CD14-positive monocyte (primary cell): ENCODE measurements at regions not wholly inside any gene's neighbourhood (a gene's known extent, or its start where the extent isn't known, plus 50 kb on each side); places are given as distances from the start of the nearest gene placed in this dataset.
A peak's percentile ranks its signal among the peaks of the same experiment; 100 is the strongest.

ENCODE experiments used
- DNase-seq, 3 donors: peaks; one replicate each; pipeline ENCODE4 v3.0.0-alpha.2; 2011 to 2022
- H2AFZ ChIP-seq: 2 replicates; pipeline ENCODE4 v1.6.0; 2012; ENCODE audit warnings: mild to moderate bottlenecking, low read depth, low read length, inconsistent platforms; ENCODE audit not compliant: insufficient read depth, poor library complexity, severe bottlenecking
- H3K27ac ChIP-seq, 2 donors: 1 replicate in 1 of 2; 2 replicates in 1 of 2; pipeline ENCODE4 v1.5.1; 2012 to 2013; ENCODE audit warnings: low read length in 2 of 2, control low read depth in 1 of 2, inconsistent platforms in 1 of 2, low read depth in 1 of 2, mild to moderate bottlenecking in 1 of 2
- H3K27me3 ChIP-seq, 2 donors: one replicate each; pipeline versions ENCODE4 v1.6.0 to v1.6.1; 2011 to 2013; ENCODE audit warnings: low read length in 2 of 2; ENCODE audit not compliant: control insufficient read depth in 2 of 2, insufficient read depth in 2 of 2
- H3K36me3 ChIP-seq, 2 donors: replicated peaks in 1 of 2; 1 replicate in 1 of 2; 2 replicates in 1 of 2; pipeline versions ENCODE4 v1.5.1 to v1.6.1; 2012 to 2013; ENCODE audit warnings: low read length in 2 of 2, control low read depth in 1 of 2, inconsistent platforms in 1 of 2, mild to moderate bottlenecking in 1 of 2; ENCODE audit not compliant: insufficient read depth in 2 of 2, control insufficient read depth in 1 of 2
- H3K4me1 ChIP-seq, 2 donors: 1 replicate in 1 of 2; 2 replicates in 1 of 2; pipeline versions ENCODE4 v1.5.1 to v1.6.1; 2012 to 2013; ENCODE audit warnings: low read length in 2 of 2, control low read depth in 1 of 2, inconsistent platforms in 1 of 2, mild to moderate bottlenecking in 1 of 2, moderate library complexity in 1 of 2; ENCODE audit not compliant: insufficient read depth in 2 of 2, control insufficient read depth in 1 of 2
- H3K4me2 ChIP-seq: replicated peaks from 2 replicates; pipeline ENCODE3; 2012; ENCODE audit warnings: low read length, moderate library complexity, mild to moderate bottlenecking; ENCODE audit not compliant: poor library complexity, severe bottlenecking; ENCODE audit errors: extremely low read depth
- H3K4me3 ChIP-seq, 3 experiments: fragments of 200-600 bp in 1 of 3; sonication (generic) in 1 of 3; replicated peaks in 1 of 3; 1 replicate in 2 of 3; 2 replicates in 1 of 3; pipeline ENCODE4 v1.5.1; 2011 to 2013; ENCODE audit warnings: low read length in 3 of 3, mild to moderate bottlenecking in 3 of 3, control low read depth in 2 of 3, low read depth in 2 of 3, inconsistent platforms in 1 of 3, moderate library complexity in 1 of 3
- H3K79me2 ChIP-seq: 2 replicates; pipeline ENCODE4 v1.6.0; 2012; ENCODE audit warnings: mild to moderate bottlenecking, control low read depth, inconsistent platforms, low read length, moderate library complexity; ENCODE audit not compliant: insufficient read depth
- H3K9ac ChIP-seq: 2 replicates; pipeline ENCODE4 v1.6.0; 2017; ENCODE audit warnings: low read length, mild to moderate bottlenecking; ENCODE audit not compliant: insufficient read depth, poor library complexity, severe bottlenecking
- H3K9me3 ChIP-seq, 2 donors: replicated peaks in 1 of 2; 1 replicate in 1 of 2; 2 replicates in 1 of 2; pipeline versions ENCODE4 v1.5.1 to v1.6.1; 2012 to 2013; ENCODE audit warnings: low read length in 2 of 2, control low read depth in 1 of 2; ENCODE audit not compliant: control insufficient read depth in 1 of 2, insufficient read depth in 1 of 2
- H4K20me1 ChIP-seq: 2 replicates; pipeline ENCODE4 v1.6.0; 2012; ENCODE audit warnings: mild to moderate bottlenecking, low read length, control low read depth, moderate library complexity; ENCODE audit not compliant: insufficient read depth
- H3K27ac Mint-ChIP-seq, 7 donors: one replicate each; pipeline ENCODE4 v1.8.0; 2020; ENCODE audit warnings: mild to moderate bottlenecking in 7 of 7, mixed read lengths in 7 of 7, moderate library complexity in 6 of 7, inconsistent platforms in 2 of 7
- H3K27me3 Mint-ChIP-seq, 3 donors: one replicate each; pipeline ENCODE4 v1.8.0; 2021 to 2022; ENCODE audit warnings: low read depth in 3 of 3, mild to moderate bottlenecking in 3 of 3, mixed read lengths in 3 of 3, moderate library complexity in 3 of 3, inconsistent platforms in 1 of 3
- H3K36me3 Mint-ChIP-seq, 2 donors: one replicate each; pipeline ENCODE4 v1.8.0; 2020; ENCODE audit warnings: mixed read lengths in 2 of 2, inconsistent platforms in 1 of 2, mild to moderate bottlenecking in 1 of 2
- H3K4me1 Mint-ChIP-seq: one replicate; pipeline ENCODE4 v1.8.0; 2020; ENCODE audit warnings: mild to moderate bottlenecking, mixed read lengths
- H3K4me3 Mint-ChIP-seq, 2 donors: one replicate each; pipeline ENCODE4 v1.8.0; 2020; ENCODE audit warnings: mild to moderate bottlenecking in 2 of 2, mixed read lengths in 2 of 2, moderate library complexity in 1 of 2
- H3K9me3 Mint-ChIP-seq, 7 donors: one replicate each; pipeline ENCODE4 v1.8.0; 2020 to 2022; ENCODE audit warnings: mixed read lengths in 7 of 7, mild to moderate bottlenecking in 6 of 7, moderate library complexity in 6 of 7, inconsistent platforms in 2 of 7
- WGBS: methylation state at CpG from one replicate; pipeline ENCODE4 v1.1.5; 2013; ENCODE audit warnings: missing lambda C conversion rate; ENCODE audit not compliant: insufficient coverage; 5-methylcytosine and 5-hydroxymethylcytosine counted together
- intact Hi-C, 2 donors: fragments of 100-400 bp; cut with micrococcal nuclease; formaldehyde crosslinking; loops; one replicate each; pipeline versions ENCODE4 v1.15.0 to v1.15.1; 2023
- TF ChIP-seq, protein P1 (sequence below): fragments of 200-600 bp; IDR thresholded peaks from one replicate; pipeline ENCODE4 v1.8.0; 2022; ENCODE audit warnings: antibody characterized with exemption, mild to moderate bottlenecking

- no peak for DNase-seq
- H3K9ac ChIP-seq, result no peak overlapping the region
- Mint-ChIP-seq H3K4me1 (peaks cover 5% of the 10 kb centered on the region), H3K4me3 (no peak overlapping the region), H3K27ac (no peak overlapping the region), H3K27me3 (peaks cover 0 to 1% (median 0%) of the 10 kb centered on the region in 3 donors), H3K9me3 (peaks cover 0 to 4% (median 0%) of the 10 kb centered on the region in 7 donors), H3K36me3 (no peaks in the 10 kb centered on the region)
- no peaks in the 10 kb centered on the region for H4K20me1 ChIP-seq
- H3K27ac ChIP-seq, result no peak overlapping the region
- H3K9me3 ChIP-seq, result no peaks in the 10 kb centered on the region
- intact Hi-C loops, result no loop called here
- no peak overlapping the region for H2AFZ ChIP-seq
- H3K36me3 ChIP-seq, result no peaks in the 10 kb centered on the region
- H3K4me1 ChIP-seq, result no peaks in the 10 kb centered on the region
- no CpG with 5 or more reads among the region's 1 CpG for WGBS
- H3K4me3 ChIP-seq, result no peak overlapping the region
- H3K27me3 ChIP-seq, result no peaks in the 10 kb centered on the region
- TF ChIP-seq, protein P1, sequence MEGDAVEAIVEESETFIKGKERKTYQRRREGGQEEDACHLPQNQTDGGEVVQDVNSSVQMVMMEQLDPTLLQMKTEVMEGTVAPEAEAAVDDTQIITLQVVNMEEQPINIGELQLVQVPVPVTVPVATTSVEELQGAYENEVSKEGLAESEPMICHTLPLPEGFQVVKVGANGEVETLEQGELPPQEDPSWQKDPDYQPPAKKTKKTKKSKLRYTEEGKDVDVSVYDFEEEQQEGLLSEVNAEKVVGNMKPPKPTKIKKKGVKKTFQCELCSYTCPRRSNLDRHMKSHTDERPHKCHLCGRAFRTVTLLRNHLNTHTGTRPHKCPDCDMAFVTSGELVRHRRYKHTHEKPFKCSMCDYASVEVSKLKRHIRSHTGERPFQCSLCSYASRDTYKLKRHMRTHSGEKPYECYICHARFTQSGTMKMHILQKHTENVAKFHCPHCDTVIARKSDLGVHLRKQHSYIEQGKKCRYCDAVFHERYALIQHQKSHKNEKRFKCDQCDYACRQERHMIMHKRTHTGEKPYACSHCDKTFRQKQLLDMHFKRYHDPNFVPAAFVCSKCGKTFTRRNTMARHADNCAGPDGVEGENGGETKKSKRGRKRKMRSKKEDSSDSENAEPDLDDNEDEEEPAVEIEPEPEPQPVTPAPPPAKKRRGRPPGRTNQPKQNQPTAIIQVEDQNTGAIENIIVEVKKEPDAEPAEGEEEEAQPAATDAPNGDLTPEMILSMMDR, result no peak
- no peaks in the 10 kb centered on the region for H3K79me2 ChIP-seq
- no peak overlapping the region for H3K4me2 ChIP-seq
Measured at GRCh38 chr5:89690331-89690730, 719.2 kb downstream of the CETN3 start.

- no peaks in the 10 kb centered on the region for H4K20me1 ChIP-seq
- H3K4me3 ChIP-seq, result peak overlapping the region in 1 of 3 experiments; percentile 19
- no peaks in the 10 kb centered on the region for H3K4me1 ChIP-seq
- no peaks in the 10 kb centered on the region for H3K79me2 ChIP-seq
- 48% methylated on average over 2 of the region's 4 CpGs for WGBS
- Mint-ChIP-seq H3K27me3 (no peaks in the 10 kb centered on the region), H3K9me3 (peaks cover 0 to 5% (median 0%) of the 10 kb centered on the region in 7 donors), H3K4me1 (peaks cover 5% of the 10 kb centered on the region), H3K36me3 (no peaks in the 10 kb centered on the region), H3K27ac (no peak overlapping the region), H3K4me3 (peak overlapping the region in 1 of 2 donors; percentile 58)
- no peak for DNase-seq
- H3K36me3 ChIP-seq, result no peaks in the 10 kb centered on the region
- no peaks in the 10 kb centered on the region for H3K27me3 ChIP-seq
- no peaks in the 10 kb centered on the region for H3K9me3 ChIP-seq
- TF ChIP-seq, protein P1, result no peak
- no peak overlapping the region for H3K27ac ChIP-seq
- no peak overlapping the region for H3K9ac ChIP-seq
- intact Hi-C loops, result no loop called here
- H2AFZ ChIP-seq, result peak overlapping the region; percentile 70
- peak overlapping the region; percentile 39 for H3K4me2 ChIP-seq
Measured at GRCh38 chr5:89686081-89686765, 723.3 kb downstream of the CETN3 start.
